ENCODE measurements at regions not wholly inside any gene's neighbourhood (a gene's known extent, or its start where the extent isn't known, plus 50 kb on each side); places are given as distances from the start of the nearest gene placed in this dataset.

DNA sequence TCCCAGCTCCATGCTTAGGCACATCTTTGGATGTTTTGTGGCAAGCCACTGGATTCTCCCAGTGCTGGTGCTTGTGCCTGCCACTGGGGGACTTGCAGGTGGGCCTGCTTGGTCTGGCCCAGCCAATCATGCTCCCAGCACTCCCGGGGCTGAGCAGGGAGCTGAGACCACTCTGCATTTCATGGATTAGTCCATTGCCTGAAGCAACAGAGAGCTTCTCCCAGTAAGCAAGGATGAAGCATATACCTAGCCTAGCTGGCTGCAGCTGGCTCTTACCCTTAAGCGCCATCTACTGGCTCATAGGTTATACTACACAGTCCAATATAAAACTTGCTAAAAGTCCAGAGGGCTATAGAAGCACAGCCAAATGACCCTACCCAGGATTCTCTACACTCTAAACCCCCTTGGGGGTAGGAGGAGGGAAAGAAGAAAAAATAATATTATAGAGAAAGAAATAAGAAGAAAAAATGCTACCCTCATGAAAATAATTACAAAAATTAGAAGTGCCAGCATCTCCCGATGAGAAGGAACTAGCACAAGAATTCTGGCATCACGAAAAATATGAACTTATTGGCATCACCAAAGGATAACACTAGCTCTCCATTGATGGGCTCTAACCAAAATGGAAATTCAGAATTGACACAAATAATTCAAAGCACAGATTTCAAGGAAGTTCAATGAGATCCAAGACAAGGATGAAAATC, 275.3 kb downstream of the C11orf87 start:
- DNase-seq (ENCODE audit: unreplicated experiment) = peak; percentile 69
- TF ChIP-seq, protein P1, sequence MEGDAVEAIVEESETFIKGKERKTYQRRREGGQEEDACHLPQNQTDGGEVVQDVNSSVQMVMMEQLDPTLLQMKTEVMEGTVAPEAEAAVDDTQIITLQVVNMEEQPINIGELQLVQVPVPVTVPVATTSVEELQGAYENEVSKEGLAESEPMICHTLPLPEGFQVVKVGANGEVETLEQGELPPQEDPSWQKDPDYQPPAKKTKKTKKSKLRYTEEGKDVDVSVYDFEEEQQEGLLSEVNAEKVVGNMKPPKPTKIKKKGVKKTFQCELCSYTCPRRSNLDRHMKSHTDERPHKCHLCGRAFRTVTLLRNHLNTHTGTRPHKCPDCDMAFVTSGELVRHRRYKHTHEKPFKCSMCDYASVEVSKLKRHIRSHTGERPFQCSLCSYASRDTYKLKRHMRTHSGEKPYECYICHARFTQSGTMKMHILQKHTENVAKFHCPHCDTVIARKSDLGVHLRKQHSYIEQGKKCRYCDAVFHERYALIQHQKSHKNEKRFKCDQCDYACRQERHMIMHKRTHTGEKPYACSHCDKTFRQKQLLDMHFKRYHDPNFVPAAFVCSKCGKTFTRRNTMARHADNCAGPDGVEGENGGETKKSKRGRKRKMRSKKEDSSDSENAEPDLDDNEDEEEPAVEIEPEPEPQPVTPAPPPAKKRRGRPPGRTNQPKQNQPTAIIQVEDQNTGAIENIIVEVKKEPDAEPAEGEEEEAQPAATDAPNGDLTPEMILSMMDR (IDR thresholded peaks at IDR 0.05; ENCODE audit: unreplicated experiment) = peak; percentile 60
- ChIA-PET CTCF (interaction anchor here (0.6 to 2.6 kb wide), 11 partner anchors 18 to 1004 kb away, joined by 3 to 16 read pairs (median 3); no protein-coding TSS in a partner anchor), POLR2A (interaction anchor here (0.6 to 1.5 kb wide), 4 partner anchors 29 to 1000 kb away, joined by 3 to 6 read pairs (median 4); no protein-coding TSS in a partner anchor)
- intact Hi-C loops (cut with micrococcal nuclease) = loop anchor here (2.0 to 10.0 kb wide), 5 partner anchors 240 to 908 kb away; no protein-coding TSS in a partner anchor
- peaks cover 14% of the 10 kb centered on the region for H3K9me3 Mint-ChIP-seq (ENCODE audit: unreplicated experiment)
- BruUV-seq (replicated peaks) = no TSS peak
- H3K4me1 Mint-ChIP-seq (ENCODE audit: insufficient read depth, unreplicated experiment) = peaks cover 6% of the 10 kb centered on the region
- no peak overlapping the region for H3K4me3 Mint-ChIP-seq (ENCODE audit: unreplicated experiment)
- H3K27ac Mint-ChIP-seq (ENCODE audit: low read depth, unreplicated experiment) = peak overlapping the region; percentile 72
- no peaks in the 10 kb centered on the region for H3K27me3 Mint-ChIP-seq (ENCODE audit: insufficient read depth, unreplicated experiment)
- H3K36me3 Mint-ChIP-seq (ENCODE audit: insufficient read depth, unreplicated experiment) = peaks cover 6% of the 10 kb centered on the region

DNA sequence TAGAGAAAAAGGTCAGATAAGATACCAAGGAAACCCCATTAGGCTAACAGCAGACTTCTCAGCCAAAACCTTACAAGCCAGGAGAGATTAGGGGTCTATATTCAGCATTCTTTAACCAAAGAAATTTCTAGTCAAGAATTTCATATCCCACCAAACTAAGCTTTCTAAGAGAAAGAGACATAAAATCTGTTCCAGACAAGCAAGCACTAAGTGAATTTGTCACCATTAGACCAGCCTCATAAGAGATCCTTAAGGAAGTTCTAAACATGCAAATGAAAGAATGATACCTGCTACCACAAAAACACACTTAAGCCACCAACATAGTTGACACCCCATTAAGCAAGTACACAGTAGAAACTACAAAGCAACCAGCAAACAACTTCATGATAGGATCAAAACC, 276.2 kb downstream of the C11orf87 start:
- CTCF ChIA-PET = interaction anchor here (0.9 to 2.6 kb wide), 3 partner anchors 18 to 1005 kb away, joined by 3 to 16 read pairs (median 3); no protein-coding TSS in a partner anchor
- TF ChIP-seq, protein P1 (IDR thresholded peaks at IDR 0.05; ENCODE audit: unreplicated experiment) = no peak
- no peak overlapping the region for H3K4me3 Mint-ChIP-seq (ENCODE audit: unreplicated experiment)
- no peak for DNase-seq (ENCODE audit: unreplicated experiment)
- peaks cover 6% of the 10 kb centered on the region for H3K36me3 Mint-ChIP-seq (ENCODE audit: insufficient read depth, unreplicated experiment)
- no peak overlapping the region for H3K27ac Mint-ChIP-seq (ENCODE audit: low read depth, unreplicated experiment)
- no peaks in the 10 kb centered on the region for H3K27me3 Mint-ChIP-seq (ENCODE audit: insufficient read depth, unreplicated experiment)
- peaks cover 6% of the 10 kb centered on the region for H3K4me1 Mint-ChIP-seq (ENCODE audit: insufficient read depth, unreplicated experiment)
- intact Hi-C loops (cut with micrococcal nuclease) = loop anchor here (5.0 to 10.0 kb wide), 3 partner anchors 239 to 763 kb away; no protein-coding TSS in a partner anchor
- H3K9me3 Mint-ChIP-seq (ENCODE audit: unreplicated experiment) = peaks cover 14% of the 10 kb centered on the region
- BruUV-seq (replicated peaks) = no TSS peak
- POLR2A ChIA-PET = interaction anchor here (1.5 kb wide), 1 partner anchor 1001 kb away, joined by 6 read pairs; no protein-coding TSS in a partner anchor

DNA sequence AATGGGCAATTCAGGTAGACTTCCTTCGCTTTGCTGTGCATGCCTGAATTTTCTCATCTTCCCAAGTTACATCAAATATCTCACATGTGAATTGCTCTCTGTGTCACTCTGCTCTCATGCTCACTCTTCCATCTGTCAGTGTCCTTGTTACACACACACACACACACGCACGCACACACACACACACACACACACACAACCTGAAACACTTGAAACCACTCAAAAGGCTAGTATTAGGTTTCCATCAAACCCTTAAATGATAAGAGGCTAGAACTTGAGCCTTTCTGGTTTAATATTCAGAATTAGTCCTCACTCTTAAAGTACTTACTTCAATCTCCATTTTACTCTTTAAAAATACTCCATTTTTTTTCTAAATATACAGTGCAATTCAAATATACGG, 282.4 kb downstream of the C11orf87 start:
- ChIA-PET POLR2A (no interaction called here), CTCF (interaction anchor here (0.6 kb wide), 1 partner anchor 426 kb away, joined by 3 read pairs; no protein-coding TSS in a partner anchor)
- no TSS peak for BruUV-seq (replicated peaks)
- no peaks in the 10 kb centered on the region for H3K9me3 Mint-ChIP-seq (ENCODE audit: unreplicated experiment)
- TF ChIP-seq, protein P1 (IDR thresholded peaks at IDR 0.05; ENCODE audit: unreplicated experiment) = no peak
- H3K4me1 Mint-ChIP-seq (ENCODE audit: insufficient read depth, unreplicated experiment) = no peaks in the 10 kb centered on the region
- no peak overlapping the region for H3K4me3 Mint-ChIP-seq (ENCODE audit: unreplicated experiment)
- DNase-seq (ENCODE audit: unreplicated experiment) = no peak
- H3K36me3 Mint-ChIP-seq (ENCODE audit: insufficient read depth, unreplicated experiment) = no peaks in the 10 kb centered on the region
- intact Hi-C loops (cut with micrococcal nuclease) = no loop called here
- H3K27ac Mint-ChIP-seq (ENCODE audit: low read depth, unreplicated experiment) = no peak overlapping the region
- no peaks in the 10 kb centered on the region for H3K27me3 Mint-ChIP-seq (ENCODE audit: insufficient read depth, unreplicated experiment)

DNA sequence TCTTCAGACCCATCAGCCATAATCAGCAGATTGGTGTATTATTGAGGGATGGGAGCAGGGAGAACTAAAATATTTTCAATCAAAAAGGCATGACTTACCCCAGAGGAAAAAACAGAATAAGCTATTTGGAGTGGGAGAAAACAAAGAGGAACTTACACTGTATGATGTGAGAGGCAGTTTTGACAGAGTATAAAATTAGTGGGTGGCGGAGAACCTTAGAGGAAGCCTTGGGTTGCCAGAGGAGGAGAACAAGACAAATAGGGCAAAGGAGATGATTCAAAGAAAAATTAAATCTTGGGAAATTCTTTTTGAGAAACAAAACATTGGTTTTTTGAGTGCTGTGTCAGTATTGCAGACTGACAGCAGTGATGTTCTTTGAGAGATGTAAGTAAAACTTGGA, 285.0 kb downstream of the C11orf87 start:
- BruUV-seq (replicated peaks) = no TSS peak
- TF ChIP-seq, protein P1 (IDR thresholded peaks at IDR 0.05; ENCODE audit: unreplicated experiment) = no peak
- intact Hi-C loops (cut with micrococcal nuclease) = no loop called here
- CTCF ChIA-PET = interaction anchor here (0.6 kb wide), 1 partner anchor 221 kb away, joined by 3 read pairs; no protein-coding TSS in a partner anchor
- POLR2A ChIA-PET = no interaction called here
- no peaks in the 10 kb centered on the region for H3K27me3 Mint-ChIP-seq (ENCODE audit: insufficient read depth, unreplicated experiment)
- H3K4me3 Mint-ChIP-seq (ENCODE audit: unreplicated experiment) = no peak overlapping the region
- no peaks in the 10 kb centered on the region for H3K4me1 Mint-ChIP-seq (ENCODE audit: insufficient read depth, unreplicated experiment)
- H3K27ac Mint-ChIP-seq (ENCODE audit: low read depth, unreplicated experiment) = no peak overlapping the region
- no peaks in the 10 kb centered on the region for H3K36me3 Mint-ChIP-seq (ENCODE audit: insufficient read depth, unreplicated experiment)
- no peak for DNase-seq (ENCODE audit: unreplicated experiment)
- no peaks in the 10 kb centered on the region for H3K9me3 Mint-ChIP-seq (ENCODE audit: unreplicated experiment)
